ENCODE measurements at regions not wholly inside any gene's neighbourhood (a gene's known extent, or its start where the extent isn't known, plus 50 kb on each side); places are given as distances from the start of the nearest gene placed in this dataset.

DNA sequence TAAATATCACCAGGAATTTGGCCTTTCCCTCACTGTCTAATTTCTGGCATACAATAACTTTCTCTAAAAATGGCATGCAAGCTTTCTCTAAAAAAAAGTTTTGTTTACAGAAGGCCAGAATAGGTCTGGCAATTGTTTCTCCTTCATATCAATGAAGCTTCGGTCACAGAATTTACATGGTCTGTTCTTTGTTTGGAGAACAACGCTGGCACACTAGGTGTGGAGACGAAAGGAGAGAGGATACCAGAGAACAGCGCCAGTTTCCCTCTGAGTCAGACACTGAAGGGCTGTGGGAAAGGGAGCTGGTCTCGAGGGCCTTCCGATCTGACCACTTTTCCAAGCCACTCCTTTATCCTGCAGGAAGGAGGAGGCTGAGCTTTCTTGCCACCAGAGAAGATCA lies 60.1 kb upstream of the ITGA1 start:
- TF ChIP-seq, protein P1, sequence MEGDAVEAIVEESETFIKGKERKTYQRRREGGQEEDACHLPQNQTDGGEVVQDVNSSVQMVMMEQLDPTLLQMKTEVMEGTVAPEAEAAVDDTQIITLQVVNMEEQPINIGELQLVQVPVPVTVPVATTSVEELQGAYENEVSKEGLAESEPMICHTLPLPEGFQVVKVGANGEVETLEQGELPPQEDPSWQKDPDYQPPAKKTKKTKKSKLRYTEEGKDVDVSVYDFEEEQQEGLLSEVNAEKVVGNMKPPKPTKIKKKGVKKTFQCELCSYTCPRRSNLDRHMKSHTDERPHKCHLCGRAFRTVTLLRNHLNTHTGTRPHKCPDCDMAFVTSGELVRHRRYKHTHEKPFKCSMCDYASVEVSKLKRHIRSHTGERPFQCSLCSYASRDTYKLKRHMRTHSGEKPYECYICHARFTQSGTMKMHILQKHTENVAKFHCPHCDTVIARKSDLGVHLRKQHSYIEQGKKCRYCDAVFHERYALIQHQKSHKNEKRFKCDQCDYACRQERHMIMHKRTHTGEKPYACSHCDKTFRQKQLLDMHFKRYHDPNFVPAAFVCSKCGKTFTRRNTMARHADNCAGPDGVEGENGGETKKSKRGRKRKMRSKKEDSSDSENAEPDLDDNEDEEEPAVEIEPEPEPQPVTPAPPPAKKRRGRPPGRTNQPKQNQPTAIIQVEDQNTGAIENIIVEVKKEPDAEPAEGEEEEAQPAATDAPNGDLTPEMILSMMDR (IDR thresholded peaks at IDR 0.05; ENCODE audit: low read depth, low read length, poor library complexity, severe bottlenecking), result no peak
- no peak for TF ChIP-seq EZH2phosphoT487 (IDR thresholded peaks at IDR 0.05; ENCODE audit: borderline replicate concordance, low read length)

Data from DOHH2 (cell line).